HepG2 (cell line): ENCODE measurements at regions not wholly inside any gene's neighbourhood (a gene's known extent, or its start where the extent isn't known, plus 50 kb on each side); places are given as distances from the start of the nearest gene placed in this dataset.

ENCODE experiments used
- AGO2 ChIP-seq: fragments of 200-400 bp; formaldehyde crosslinking; optimal IDR thresholded peaks from 2 replicates; pipeline ENCODE3; 2017; ENCODE audit warnings: mild to moderate bottlenecking, low read depth, low read length, moderate library complexity
- CENPT ChIP-seq: sonication (generic); formaldehyde crosslinking; IDR thresholded peaks from 2 replicates; pipeline ENCODE4 v1.8.0; 2022; ENCODE audit warnings: low read depth, mild to moderate bottlenecking, moderate library complexity, missing genetic modification reagents
- CHCHD3 ChIP-seq: sonication (generic); formaldehyde crosslinking; IDR thresholded peaks from 2 replicates; pipeline ENCODE4 v1.8.0; 2022; ENCODE audit warnings: mild to moderate bottlenecking, missing genetic modification reagents, moderate library complexity
- FOXK1 ChIP-seq: sonication (generic); formaldehyde crosslinking; IDR thresholded peaks from 2 replicates; pipeline ENCODE4 v1.4.0; 2020; ENCODE audit warnings: low read depth, missing genetic modification reagents, borderline replicate concordance
- HBP1 ChIP-seq: IDR thresholded peaks from 2 replicates; pipeline ENCODE4 v1.6.1; 2016; ENCODE audit warnings: low read depth, control low read depth
- KMT2A ChIP-seq: sonication (generic); formaldehyde crosslinking; IDR thresholded peaks from 2 replicates; pipeline ENCODE4 v1.4.0; 2020; ENCODE audit warnings: missing genetic modification reagents
- RFX5 ChIP-seq: IDR thresholded peaks from 2 replicates; pipeline ENCODE4 v1.6.1; 2011; ENCODE audit warnings: low read depth, low read length, improper control_type of control experiment
- SETDB1 ChIP-seq: sonication (generic); formaldehyde crosslinking; IDR thresholded peaks from 2 replicates; pipeline ENCODE4 v1.5.1; 2020; ENCODE audit warnings: missing genetic modification reagents, mild to moderate bottlenecking, borderline replicate concordance
- SOX6 ChIP-seq, 2 experiments: fragments of 450-650 bp in 1 of 2; sonication (generic) in 1 of 2; formaldehyde crosslinking in 1 of 2; IDR thresholded peaks; 2 replicates each; pipeline versions ENCODE4 v1.4.0 to v1.6.1; 2017 to 2020; ENCODE audit warnings: antibody characterized with exemption in 1 of 2, mild to moderate bottlenecking in 1 of 2, missing genetic modification reagents in 1 of 2
- ZNF644 ChIP-seq: IDR thresholded peaks from 2 replicates; pipeline ENCODE4 v1.6.1; 2016; ENCODE audit warnings: low read depth
- ZNF660 ChIP-seq: sonication (generic); formaldehyde crosslinking; IDR thresholded peaks from 2 replicates; pipeline ENCODE4 v1.5.1; 2020; ENCODE audit warnings: mild to moderate bottlenecking, low read depth, missing genetic modification reagents, borderline replicate concordance
- ZNF670 ChIP-seq: sonication (generic); formaldehyde crosslinking; IDR thresholded peaks from 2 replicates; pipeline ENCODE4 v1.8.0; 2022; ENCODE audit warnings: mild to moderate bottlenecking, missing genetic modification reagents, borderline replicate concordance

DNA sequence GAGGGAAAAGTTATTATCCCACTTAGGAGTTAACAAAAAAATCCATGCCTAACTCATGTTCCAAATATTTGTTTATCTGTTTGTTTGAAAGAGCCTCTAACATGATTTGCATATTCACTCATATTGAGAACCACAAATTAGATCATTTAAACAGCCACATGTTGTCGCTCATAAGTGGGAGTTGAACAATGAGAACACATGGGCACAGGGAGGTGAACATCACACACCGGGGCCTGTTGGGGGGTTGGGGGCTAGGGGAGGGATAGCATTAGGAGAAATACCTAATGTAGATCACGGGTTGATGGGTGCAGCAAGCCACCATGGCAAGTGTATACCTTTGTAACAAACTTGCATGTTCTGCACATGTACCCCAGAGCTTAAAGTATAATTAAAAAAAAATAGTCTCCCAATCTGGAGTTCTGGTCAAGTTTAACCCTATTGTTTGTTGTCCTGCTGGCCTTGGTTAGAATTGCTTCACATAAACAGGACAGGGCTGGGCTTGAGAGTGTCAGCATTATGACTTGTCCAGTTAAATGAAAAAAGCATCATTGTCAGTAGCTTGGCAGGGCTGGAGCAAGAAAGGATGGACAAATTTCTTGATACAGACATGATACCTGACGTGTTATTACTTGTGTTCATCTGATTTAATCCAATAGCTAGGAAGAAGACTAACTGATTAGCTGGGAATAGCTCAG lies 57.8 kb upstream of the PSMA1 start:
- no peak for TF ChIP-seq SOX6 (IDR thresholded peaks at IDR 0.05)
- no peak for TF ChIP-seq SOX6 (CRISPR knock-in tag; IDR thresholded peaks at IDR 0.05)
- no peak for TF ChIP-seq SETDB1 (CRISPR knock-in tag)
- TF ChIP-seq ZNF670 = no peak
- TF ChIP-seq HBP1 (CRISPR knock-in tag) = peak; percentile 15; the same call in 1 of the 2 replicates
- no peak for TF ChIP-seq CENPT (CRISPR knock-in tag)
- TF ChIP-seq RFX5 = no peak
- TF ChIP-seq CHCHD3 (CRISPR knock-in tag) = no peak
- TF ChIP-seq ZNF660 = no peak
- TF ChIP-seq FOXK1 (CRISPR knock-in tag) = no peak
- TF ChIP-seq KMT2A (CRISPR knock-in tag) = no peak
- TF ChIP-seq AGO2 = no peak
- no peak for TF ChIP-seq ZNF644 (CRISPR knock-in tag)
